ENCODE measurements at regions not wholly inside any gene's neighbourhood (a gene's known extent, or its start where the extent isn't known, plus 50 kb on each side); places are given as distances from the start of the nearest gene placed in this dataset.

DNA sequence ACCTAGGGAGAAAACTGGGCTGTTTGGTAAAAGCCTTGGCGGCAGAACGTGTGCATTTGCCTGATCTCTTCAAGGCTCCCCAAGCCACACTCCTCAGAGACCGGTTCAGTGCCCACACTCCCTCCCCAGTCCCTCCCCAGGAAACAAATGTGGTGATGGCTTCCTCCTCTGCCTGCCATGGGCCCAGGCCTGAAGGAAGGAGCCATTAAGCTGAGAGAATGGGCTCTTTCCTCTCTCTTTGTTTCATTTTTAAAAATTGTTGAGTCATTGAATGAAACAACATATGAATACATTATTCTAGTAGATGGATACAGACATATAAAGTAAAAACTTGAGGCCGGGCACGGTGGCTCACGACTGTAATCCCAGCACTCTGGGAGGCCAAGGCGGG is 50.6 kb upstream of the YWHAQ start:
- no peak for DNase-seq

DNA sequence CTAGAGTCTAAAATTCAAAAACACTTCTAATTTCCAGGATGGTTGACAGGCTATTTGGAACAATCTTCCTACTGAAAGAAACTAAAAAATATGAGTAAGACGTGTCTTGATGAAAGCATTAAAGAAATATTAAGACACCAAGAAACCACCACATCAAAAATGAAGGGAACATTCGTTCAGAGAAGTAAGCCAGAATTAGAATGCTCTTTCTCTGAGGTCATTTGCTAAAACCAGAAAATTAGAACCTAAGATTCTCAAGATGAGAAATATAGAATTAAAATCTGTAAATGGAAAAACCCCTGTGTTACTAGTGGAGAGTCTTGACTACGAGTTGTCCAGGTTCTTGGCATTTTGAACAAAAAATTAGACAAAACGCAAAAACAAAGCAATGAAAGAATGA is 54.8 kb upstream of the YWHAQ start:
- DNase-seq: no peak

DNA sequence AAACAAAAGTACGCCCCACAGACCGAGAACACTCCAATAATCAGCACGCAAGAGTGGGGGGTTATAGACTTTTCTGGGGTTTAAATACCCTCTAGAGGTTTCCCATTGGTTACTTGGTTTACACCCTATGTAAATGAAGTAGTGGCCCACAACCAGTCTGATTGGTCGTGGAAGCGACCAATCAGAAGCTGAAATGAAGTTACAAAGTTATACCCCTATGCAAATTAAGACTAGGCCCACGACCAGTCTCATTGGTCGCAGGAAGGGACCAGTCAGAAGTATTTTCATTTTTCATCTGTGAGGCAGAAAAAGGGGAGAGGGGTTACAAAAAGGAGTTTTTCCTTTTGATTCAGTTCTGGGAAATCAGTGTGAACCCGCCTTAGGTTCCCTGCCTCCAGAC is 55.3 kb upstream of the YWHAQ start:
- DNase-seq: no peak

DNA sequence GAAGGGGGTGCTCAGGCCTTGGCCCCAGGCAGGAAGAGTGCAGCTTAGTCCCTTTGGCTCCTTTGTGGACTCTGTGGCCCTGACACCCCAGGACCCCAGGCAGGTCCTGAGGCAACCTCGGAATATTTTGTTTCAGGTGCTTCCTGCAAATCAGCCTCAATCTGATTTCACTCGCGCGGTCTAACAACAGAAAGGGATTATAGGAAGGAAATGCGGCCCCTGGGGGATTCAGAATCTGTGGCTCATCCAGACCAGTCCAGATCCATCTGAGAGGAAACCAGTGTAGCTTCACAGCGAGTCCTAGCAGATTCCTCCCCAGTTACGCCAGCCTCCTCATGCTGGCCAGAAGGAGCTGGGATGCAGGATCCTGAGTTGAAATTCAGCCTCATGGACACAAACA is 59.5 kb upstream of the YWHAQ start:
- no peak for DNase-seq

DNA sequence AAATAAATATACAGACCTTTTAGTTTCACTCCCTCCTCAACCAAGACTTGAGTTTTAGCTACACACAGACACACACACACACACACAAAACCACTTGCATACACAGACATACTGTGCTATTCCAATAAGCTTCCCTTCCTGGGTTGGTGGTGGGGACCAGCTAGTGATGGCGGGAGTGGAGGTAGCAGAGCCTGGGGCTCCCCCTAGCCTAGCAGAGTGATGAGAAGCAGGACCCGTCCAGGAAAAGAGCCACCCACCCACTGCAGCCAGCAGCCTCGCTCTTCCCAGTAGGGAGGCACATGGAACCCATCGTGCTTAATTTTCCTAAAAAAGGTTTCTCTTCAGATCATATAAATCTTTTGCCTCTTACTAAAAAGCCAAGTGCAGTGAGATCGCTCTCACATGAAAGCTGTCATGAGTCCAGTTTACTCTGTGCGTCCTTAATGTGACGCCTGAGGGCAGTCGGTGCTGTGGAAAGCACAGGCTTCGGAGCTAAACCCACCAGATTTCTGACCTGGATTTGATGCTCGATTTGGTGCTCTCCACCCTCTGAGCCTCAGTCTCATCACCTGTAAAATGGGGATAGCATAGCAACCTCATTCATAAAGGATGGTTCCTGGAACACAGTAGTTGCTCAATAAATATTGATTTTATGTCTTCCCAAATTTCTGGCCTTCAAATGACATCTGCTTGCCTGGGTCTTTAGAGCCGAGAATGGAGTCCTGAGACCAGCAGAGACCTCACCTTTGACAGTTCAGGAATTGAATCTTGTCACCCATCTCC is 60.1 kb upstream of the YWHAQ start:
- no peak for DNase-seq

DNA sequence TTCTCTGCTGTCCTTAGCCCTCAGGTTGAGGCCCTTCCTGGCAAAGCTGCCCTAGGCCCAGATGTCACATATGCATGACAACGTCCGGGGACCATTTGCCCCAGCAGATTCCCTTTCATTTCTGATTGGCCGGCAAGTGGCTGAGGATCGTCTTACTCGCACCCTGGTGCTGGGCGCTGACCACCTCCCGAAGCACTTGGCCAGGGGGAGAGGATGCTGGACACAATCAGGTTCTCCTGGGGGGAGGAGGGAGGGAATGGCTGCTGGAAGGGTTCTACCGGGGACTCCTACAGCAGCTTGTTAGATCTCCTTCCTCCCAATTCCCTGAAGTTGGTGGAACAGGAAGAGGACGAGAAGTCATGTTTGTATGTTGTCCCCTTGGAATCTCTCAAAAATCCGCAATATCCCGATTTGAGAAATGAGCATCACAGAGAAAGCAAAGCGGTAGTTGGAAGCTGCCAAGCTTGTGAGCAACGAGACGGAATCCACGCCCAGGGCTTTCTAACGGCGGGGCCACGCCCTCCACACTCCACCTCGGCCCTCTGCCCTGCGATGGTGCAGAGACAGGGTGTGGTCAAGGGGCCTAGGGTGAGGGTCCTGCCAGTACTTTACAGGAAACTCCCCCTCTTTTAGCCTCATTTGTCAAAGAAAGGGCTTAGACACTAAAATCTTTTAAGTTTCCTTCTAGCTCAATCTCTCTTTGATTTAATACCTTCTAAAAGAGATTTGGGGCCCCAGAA is 61.8 kb upstream of the YWHAQ start:
- DNase-seq: no peak

DNA sequence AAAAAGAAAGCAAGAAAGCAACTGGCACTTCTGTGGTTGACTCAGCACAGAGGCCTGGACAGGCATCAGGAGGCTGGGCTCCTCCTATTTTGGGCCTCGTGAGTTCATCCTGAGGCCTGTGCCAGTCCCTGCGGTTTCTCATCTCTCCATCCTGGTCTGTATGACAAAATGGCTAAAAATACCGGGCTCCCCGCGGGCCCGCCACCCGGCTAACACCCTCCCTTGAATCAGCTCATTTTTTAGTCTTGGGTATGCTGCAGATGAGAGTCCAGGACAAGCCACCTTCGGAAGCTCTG is 62.3 kb upstream of the YWHAQ start:
- DNase-seq: no peak

DNA sequence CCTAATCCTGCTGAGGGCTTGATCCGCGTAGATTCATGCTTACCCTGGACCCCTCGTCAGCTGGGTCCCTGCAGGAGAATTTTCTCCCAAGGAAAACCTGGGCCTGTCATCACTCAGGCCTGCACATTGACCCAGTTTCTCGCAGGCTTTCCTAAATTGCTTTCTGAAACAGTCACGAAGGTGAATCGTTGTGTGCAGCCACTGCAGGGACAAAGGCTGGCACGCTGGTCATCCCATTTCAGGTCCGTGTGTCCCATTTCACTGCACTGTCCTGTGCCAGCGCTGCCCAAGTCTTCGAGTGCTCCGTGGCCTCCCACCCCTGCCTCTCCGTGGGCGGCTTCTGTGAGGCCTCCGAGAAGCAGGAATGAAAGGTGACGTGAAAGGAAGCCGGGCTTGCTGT is 62.8 kb upstream of the YWHAQ start:
- DNase-seq: no peak

DNA sequence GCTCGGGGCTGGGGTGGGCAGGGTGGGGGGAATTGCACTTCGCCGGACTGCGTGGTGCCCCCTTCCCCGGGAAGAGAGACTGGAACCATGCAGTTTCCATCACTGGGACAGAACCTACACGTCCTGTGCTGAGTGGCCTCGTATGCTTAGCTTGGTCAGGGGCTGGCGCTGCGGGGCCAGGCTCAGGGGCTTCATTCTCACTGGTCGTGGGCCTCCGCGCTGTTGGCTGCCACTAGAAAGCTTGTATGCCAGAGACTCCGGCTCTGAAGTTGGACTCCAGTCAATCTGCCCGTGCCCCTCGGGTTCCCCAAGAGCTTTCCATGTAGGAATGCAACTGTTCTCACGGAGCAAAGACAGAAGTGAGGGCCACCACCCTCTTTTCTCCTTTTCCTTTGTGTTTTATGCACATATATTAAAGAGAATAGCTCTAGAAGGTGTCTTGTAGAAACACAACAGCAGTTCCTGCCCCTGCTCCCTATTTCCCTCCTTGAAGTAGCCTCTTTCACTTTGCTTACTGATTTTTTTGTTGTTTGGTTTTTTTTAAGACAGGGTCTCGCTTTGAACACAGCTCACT is 64.0 kb upstream of the YWHAQ start:
- DNase-seq: no peak

DNA sequence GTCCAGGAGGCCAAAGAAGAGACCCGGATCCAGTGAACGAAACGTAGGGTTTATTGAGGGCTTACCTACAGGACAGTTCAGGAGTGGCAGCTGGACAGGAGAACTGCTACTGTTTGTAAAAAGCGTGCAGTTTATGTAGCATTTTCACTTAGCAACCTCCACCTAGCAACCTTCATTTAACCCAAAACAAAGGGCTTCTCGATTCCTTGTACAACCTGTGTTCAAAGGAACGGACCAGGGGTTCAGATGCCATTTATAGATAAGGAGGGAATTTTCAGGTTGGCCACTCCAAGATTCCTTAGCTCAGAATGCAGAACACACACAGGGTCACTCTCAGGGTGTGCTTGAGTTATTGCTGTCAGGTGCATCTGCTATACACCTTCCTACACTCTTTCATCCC is 65.1 kb upstream of the YWHAQ start:
- DNase-seq: no peak

DNA sequence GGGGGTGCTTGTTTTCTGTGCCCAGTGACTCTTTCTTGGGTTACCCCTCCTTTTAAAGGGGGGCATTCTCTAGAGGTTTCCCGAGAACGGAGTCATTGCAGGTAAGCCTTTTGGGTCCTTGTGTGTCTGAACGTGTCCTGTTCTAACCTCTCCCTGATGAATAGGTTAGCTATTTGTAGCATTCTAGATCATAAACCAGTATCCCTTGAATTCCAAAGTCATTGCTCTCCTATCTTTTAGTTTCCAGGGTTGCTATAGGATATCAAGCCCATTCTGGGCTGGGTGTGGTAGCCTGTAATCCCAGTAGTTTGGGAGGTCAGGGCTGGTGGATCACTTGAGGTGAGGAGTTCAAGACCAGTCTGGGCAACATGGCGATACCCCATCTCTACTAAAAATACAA is 65.9 kb upstream of the YWHAQ start:
- no peak for DNase-seq

DNA sequence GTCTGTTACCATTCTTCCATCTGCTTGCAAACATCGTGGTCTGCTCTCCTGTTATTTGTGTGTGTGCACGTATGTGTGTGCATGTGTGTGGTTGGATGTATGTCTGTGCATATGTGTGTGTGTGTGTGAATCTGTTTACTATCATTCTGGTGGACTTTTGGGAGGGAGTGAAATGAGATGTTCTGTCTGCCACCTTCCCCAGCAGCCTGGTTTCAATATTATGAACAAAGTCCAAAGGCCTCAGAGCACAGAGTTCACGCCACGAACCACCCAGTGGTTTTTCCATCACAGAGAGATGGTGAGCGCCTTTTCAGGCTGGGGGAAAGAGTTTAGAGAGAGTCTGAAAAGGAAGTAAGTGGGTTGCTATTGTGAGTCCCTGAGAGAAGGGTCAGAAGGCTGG is 67.1 kb upstream of the YWHAQ start:
- DNase-seq: no peak

DNA sequence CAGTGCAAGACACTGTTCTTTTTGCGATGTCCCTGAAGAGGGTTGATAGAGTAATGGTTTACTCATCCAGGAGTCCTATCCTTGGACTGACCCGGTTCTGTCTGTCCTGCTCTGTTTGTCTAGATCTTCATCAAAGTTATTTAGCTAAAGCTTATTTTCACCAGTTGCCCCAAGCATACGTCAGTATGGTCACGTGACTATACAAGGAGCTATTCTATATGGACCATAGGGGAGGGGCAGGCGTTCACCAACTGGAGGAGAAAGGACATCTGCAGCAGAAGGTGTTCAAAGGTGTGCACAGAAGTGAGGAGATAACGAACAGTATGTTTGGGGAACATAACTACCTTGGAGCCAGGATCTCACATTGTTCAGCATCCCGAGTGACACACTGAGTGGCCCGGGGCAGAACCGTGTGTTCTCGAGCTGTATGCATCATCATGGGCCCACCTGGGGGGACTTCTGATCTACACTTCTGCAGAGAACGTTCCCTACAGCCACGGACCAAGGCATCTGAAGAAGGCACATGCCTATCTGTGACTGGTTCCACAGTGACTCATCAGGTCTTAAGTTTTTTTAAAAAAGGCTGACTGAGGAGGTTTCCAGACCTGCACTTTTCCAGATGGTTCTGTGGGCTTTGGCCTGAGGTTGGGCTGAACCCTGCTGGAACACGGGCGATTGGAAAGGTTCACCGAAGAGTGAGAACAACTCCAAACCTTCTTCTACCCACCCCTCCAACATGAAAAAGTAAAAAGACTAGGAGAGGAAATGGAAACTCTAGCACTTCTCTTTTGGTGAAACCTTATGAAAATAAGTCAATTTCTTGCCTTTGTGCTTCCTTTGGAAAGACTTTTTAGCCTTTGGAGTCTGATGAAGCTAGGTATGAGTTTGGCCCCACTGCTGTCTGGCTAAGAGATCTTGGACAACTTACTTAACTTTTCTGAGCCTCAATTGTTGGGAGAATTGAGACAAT is 68.6 kb upstream of the YWHAQ start:
- DNase-seq: peak; percentile 85

DNA sequence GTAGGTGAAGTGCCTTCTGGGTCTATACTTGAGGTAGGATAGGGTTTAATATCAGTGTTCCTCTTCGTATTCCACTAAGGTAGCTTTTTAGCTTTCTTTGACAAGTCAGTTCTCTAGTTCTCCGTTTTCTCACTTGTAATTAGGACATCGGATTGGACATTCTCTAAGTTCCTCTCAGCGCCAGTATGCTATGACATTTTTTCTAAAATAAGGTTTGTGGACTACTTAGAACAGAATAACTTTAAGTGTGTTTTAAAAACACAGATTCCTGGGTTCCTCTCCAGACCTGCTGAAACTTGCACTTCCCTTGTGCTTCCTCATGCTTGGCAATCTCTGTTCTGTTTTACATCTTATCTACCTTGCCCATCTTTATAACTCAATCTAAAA is 69.3 kb upstream of the YWHAQ start:
- no peak for DNase-seq

DNA sequence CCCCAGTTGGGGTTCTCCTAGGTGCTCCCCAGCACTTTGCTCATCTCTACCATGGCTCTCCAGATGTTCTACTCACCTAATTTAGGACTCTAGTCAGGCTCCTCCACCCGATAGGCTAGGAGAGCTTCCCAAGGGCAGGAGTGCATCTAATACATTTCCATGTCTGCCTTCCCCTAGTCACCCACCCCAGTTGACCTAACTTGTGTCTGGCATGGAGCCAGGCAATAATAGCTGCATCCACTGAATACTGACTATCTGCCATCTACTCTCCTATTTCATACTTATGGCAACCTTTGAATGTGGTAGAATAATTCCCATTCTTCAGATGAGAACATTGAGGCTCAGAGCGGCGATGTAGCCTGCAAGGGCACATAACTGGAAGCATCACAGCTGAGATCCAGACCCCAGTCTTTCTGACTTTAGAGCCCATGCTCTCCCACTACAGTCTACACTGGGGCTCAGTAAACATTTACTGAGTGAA is 71.8 kb upstream of the YWHAQ start:
- no peak for DNase-seq

DNA sequence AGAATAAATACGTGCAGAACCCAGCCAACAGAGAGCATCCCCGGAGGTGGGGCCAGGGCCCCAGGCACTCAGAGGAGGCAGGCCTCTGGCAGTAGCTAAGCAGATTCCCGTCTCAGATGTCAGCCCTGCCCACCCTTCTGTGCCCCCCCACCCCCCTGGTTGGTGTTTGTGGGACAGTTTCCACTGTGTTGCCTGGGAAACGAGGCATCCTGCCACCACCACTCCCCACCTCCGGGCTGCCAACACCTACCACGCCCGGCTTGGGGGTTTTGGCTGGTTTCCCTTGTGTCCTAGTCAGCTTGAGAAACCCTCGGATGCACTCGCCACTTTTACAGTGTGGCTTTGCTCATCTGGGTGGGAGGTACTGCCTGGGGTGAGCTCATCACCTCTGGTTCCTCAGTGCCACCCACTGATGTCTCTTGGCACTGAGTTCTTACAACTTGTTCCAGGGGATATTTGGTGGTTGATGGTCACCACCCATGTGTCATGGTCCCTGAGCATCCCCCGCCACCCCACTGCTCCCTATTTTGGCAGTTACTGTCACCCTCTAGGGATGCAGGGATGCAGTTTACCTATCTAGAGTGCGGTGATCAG is 72.4 kb upstream of the YWHAQ start:
- DNase-seq: peak; percentile 68

DNA sequence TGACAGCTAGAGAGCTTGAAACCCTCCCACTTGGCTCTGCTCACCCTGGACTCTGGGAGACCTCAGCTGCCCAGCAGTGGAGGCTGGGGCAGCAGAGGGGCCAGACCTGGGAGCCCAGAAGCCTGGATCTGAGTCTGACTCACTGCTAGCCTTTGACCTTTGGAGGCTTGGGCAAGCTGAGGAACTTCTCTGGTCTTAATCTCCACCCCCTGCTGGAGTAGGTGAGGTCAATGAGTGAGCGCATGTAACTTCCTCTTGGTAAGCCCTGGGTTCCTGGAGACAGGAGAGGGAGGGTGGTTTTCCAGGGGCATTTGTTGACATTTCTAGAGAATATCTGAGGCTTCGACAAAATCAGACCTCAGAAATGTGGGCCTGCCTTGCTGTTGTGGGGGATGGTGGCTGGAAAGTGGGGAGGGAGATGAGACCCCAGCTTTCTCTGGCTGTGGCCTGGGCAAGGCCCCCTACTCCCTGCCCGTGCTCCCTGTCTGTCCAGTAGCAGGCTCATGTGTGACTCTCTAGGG is 73.0 kb upstream of the YWHAQ start:
- peak; percentile 91 for DNase-seq

DNA sequence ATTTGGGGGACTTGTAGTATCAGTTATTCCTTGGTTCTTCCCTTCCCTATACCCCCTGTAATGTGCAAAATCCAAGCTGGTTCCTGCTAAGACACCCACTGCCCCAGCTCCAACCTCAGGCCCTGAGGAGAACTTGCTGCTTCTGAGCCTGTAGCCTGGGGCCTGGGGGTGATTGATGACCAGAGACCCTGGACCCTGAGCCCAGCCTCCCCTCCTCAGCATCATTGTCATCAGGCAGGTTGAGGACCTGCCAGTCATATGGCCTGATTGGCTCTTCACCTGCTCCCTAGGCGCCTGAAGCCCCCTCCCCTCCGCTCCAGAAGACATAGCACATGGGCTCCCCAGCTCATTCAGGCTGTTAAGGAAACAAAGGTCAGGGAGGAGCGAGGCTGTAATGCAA is 73.8 kb upstream of the YWHAQ start:
- DNase-seq: no peak

DNA sequence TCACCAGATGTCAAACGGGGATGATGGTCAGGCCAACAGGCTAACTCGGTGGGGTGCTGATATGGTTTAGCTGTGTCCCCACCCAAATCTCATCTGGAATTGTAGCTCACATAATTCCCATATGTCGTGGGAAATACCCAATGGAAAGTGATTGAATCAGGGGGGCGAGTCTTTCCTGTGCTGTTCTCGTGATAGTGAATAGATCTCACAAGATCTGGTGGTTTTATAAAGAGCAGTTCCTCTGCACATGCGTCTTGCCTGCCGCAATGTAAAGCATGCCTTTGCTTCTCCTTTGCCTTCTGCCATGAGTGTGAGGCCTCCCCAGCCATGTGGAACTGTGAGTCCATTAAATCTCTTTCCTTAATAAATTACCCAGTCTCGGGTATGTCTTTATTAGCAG is 74.4 kb upstream of the YWHAQ start:
- no peak for DNase-seq

DNA sequence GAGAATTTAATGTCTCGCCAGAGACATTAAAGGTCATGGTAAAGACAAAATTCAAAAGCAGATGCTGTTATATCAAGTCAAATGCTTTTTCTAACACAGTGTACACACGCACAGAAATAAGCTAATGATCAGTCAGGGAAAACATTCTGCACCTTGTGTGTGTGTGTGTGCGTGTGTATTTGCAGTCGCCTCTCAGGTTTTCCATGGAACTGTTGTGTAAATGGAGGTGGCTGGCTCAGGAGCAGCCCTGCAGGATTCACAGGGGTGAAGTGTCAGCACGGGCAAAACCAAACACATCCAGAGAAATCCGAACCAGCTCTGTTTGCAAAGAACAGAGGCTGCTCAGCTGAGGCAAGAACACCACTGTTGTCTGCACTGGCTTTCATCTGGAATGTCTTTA is 76.2 kb upstream of the YWHAQ start:
- DNase-seq: no peak

DNA sequence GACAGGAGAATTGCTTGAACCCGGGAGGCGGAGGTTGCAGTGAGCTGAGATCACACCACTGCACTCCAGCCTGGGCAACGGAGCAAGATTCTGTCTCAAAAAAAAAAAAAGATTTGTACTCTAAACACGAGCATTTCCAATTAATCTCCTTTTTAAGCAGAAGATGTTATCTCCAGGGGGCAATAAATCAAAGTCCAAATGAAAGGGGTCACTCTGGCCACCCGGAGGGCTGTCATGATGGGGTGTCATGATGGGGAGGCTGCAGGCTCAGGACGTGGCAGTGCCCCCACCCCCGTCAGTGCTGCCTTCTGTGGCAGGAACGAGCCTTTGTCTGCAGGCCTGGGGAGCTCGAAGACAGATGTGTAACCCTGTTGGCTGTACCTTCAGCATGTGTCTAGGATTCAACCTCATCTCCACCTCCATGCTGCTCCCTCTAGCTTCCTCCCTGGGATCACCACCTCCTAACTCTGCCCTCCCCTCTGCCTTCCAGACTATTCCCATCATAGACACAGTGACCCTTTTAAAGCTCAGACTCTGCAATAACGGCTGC is 76.9 kb upstream of the YWHAQ start:
- no peak for DNase-seq
